DLD1 (cell line): ENCODE measurements at regions not wholly inside any gene's neighbourhood (a gene's known extent, or its start where the extent isn't known, plus 50 kb on each side); places are given as distances from the start of the nearest gene placed in this dataset.

Source experiments
- in situ Hi-C: cut with HindIII; loops from 2 replicates; pipeline ENCODE4 v1.10.0; 2017; ENCODE audit warnings: low sequenced_read_pairs

DNA sequence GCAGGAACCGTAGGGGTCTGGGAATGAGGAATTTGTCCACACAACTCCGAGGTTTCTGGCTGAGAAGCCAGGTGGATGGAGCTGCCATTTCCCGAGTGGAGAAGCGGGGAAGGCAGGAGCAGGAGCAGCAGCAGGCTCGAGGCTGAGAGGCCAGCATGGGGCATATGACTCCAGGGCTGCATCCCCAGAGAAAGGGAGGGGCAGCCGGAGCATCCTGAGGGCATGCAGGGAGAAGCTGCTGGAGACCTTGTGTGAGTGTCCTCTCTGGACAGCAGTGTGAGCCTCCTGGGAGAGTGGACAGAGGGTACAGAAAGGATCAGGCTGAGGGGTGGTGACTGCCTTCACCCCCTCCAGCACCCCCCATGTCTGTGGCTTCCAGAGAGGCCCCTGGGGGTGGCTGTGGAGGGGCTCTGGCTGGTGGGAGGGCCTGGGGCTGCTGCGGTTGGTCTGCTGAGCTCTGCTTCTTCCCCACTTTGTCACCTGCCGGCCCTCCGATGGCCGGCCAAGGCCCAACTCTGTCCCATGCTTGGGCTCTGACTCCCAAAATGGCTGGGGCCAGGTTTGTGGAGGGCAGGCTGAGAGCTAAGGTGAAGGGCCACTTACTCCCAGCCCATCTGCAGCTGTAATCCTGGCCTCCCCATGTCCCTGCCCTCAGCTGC, 633.1 kb downstream of the MATN1 start:
- in situ Hi-C loops = no loop called here

DNA sequence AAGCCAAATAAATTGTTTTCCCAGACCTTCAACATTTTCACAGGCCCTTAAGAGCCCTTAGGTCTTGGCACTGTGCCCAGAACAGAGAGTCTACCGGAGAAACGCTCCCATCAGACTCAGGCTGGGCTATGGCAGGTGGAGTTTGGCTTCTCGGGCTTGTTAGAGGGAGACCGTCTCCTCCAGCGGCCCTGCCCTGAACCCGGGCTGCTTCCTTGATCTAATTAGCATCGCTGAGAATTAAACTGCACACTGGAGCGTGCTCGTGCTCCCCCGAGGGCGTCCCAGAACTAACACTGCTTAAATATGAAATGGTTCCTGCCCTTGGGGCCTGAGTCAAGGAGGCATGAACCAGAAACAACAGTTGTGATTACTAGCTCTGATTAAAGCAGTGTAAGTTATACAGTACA, 634.4 kb downstream of the MATN1 start:
- in situ Hi-C loops = no loop called here

- in situ Hi-C loops = no loop called here
Measured at GRCh38 chr1:30088594-30088993, 634.8 kb downstream of the MATN1 start.

DNA sequence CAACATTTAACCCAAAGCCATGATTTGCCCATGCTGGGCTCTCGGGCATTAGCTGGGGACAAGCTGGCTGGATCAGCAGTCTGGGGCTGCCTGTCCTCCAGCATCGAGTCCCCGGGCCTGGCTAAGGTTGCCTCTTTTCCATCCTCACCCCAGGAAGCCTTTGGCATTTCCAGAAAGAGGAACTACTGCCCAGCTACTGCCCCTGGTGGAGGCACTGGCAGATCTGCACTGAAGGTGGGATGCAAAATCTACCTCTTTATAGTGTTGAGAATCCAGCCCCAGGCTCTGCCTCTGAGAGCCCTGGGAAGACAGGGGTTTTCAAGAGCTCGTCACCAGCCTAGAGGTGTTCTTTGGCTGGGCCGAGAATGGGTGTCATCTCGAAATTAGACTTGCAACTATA, 635.9 kb downstream of the MATN1 start:
- in situ Hi-C loops = no loop called here

DNA sequence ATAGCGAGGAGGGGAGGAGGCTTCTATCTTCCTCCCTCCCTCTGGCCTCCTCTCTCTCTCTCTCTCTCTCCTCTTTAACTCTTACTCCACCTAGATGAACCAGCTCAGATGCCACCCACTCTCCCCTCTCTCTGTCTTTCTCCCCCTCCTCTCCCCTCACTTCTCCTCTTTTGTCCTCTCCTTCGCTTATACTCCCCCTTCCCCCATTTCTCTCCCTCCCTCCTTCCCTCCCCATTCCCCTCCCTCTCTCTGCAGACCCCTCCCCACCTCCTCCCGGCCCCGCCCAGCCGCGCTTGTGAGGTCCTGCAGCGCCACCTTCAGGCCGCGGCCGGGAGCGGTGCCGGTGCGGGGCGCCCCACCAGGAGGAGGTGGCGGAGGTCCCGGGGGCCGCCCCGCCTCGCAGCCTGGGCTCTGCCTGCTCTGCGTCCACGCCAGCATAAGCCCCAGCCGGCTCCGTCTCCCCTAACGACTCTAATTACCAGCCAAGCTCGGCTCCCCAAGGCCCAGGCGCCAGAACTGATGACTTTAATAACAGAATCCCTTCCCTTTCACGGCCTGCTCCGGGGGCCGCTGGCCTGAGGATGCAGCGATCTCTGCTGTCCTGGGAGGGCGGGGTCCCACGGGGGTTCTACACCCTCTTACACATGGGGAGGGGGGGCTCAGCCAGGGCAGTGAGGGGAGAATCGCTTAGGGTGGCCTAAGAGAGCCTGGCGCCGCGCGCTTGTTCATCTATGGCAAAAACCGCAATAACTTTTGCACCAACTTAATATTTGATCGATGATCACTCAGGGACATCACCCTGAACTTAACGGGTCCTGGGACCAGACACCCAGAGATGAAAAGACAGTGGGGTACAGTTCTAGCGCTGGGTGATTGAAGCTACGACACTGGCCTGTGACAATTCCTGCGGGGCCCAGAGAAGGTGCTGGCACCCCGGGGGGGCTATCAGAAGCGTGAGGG, 637.3 kb downstream of the MATN1 start:
- in situ Hi-C loops = no loop called here

DNA sequence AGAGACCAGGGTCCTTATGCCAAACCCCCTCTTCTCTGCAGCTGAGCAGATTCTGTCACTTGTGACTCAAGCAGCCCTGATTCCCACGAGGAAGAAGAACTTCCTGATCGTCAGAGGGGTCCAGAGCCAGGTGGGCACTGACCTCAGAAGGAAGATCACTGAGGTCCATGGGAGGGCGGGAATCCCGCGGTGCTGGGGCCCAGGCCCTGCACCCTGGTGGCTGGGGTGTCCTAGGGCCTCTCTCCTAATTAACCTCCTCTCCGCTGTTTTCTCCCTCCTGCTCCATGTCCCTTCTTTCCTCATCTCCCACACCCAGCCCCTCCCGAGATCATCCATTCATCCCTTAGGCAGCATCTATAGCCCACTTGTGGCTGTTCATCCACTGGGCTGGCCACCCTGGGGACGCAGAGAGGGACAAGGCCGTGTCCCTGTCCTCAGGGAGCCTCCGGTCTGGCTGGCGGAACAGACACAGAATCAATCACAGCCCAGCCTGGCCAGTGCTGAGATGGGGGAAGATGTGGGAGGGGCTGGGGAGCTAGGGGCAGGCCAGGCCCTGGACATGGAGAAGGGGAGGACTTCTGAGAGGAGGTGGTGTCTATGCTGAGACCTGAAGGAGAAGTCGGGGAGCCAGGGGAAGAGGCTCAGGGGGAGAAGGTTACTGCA, 638.3 kb downstream of the MATN1 start:
- in situ Hi-C loops = no loop called here

GRCh38 chr1:30083800-30084464, 639.5 kb downstream of the MATN1 start:
- in situ Hi-C loops = no loop called here

DNA sequence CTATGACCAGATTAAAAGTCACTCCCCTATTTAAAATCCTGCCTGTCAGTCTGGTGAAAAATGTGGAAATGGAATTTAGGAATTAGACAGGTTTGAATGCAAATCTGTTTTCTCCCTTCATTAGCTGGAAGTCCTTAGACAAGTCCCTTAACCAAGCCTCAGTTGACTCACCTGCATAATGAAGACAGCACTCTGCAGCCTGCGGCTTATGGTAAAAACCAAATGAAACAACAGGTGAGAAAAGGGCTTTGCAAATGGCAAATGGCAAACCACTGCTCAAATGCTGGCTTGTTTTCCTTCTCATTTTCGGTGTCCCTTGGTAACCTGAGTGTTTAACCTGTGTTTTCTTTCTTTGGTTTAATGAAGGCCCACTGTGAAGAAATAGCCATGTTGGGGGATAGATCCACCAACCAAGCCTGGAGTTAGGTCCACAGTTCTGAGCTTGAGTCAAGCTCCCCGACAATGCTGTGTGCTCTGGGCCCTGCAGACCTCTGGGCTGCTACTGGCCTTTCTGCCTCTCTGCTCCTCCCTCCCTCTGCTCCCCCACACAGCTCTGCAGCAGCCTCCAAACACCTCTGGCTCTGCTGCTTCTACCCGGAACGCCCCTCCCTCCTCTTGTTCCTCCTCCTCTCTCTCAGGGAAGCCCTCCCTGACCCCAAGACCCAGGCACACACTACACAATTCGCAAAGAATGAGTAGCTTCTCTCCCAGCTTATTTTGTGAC, 641.8 kb downstream of the MATN1 start:
- in situ Hi-C loops = no loop called here

DNA sequence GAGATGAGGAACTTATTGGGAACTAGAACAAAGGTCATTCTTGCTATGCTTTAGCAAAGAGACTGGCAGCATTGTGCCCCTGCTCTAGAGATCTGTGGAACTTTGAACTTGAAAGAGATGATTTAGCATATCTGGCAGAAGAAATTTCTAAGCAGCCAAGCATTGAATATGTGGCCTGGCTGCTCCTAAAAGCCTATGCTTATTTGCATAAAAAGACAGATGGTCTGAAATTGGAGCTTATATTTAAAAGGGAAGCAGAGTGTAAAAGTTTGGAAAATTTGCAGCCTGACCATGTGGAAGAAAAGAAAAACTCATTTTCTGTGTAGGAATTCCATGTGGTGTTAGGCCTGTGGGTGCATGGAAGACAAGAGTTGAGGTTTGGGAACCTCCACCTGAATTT, 647.5 kb downstream of the MATN1 start:
- in situ Hi-C loops = loop anchor here (5.0 kb wide), 1 partner anchor 104 kb away; no protein-coding TSS in a partner anchor

- in situ Hi-C loops = no loop called here
Measured at GRCh38 chr1:30068787-30069472, 654.5 kb downstream of the MATN1 start.

- in situ Hi-C loops = no loop called here
Measured at GRCh38 chr1:30064547-30064946, 658.8 kb downstream of the MATN1 start.

GRCh38 chr1:30063621-30064280, 659.6 kb downstream of the MATN1 start:
- in situ Hi-C loops = no loop called here

GRCh38 chr1:30061292-30062220, 661.8 kb downstream of the MATN1 start:
- in situ Hi-C loops = no loop called here

GRCh38 chr1:30060738-30061137, 662.6 kb downstream of the MATN1 start:
- in situ Hi-C loops = no loop called here

- in situ Hi-C loops = no loop called here
Measured at GRCh38 chr1:30058970-30059369, 664.4 kb downstream of the MATN1 start.

DNA sequence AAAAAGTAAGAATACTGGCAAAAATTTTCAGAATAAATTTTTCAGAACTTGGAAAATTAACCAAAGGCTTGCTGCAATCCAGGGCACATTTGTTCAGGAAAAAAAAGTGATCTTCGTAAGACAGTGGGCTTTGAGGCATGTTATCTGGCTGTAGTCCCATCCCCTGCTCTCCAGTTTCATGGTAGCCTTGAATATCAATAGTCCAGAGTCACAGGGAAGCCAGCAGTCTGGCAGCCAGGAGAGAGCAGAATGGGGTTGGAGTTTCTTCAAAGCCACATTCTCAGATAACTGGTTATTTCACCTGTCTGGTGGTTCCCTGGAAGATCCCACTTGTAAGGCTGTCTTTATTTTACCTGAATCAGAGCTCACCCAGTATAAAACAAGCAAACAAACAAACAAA, 669.3 kb downstream of the MATN1 start:
- in situ Hi-C loops = no loop called here

- in situ Hi-C loops = no loop called here
Measured at GRCh38 chr1:30052178-30052577, 671.2 kb downstream of the MATN1 start.

- in situ Hi-C loops = no loop called here
Measured at GRCh38 chr1:30051777-30052176, 671.6 kb downstream of the MATN1 start.
